ENCODE measurements at regions not wholly inside any gene's neighbourhood (a gene's known extent, or its start where the extent isn't known, plus 50 kb on each side); places are given as distances from the start of the nearest gene placed in this dataset.

- no peak for DNase-seq (ENCODE audit: low read depth)
These were observed 180.4 kb downstream of the SUCNR1 start for GRCh38 chr3:152053866-152054265.

- DNase-seq (ENCODE audit: low read depth), result no peak
These were observed 180.9 kb downstream of the SUCNR1 start for GRCh38 chr3:152054315-152054714.

GRCh38 chr3:152056073-152056472 lies 182.6 kb downstream of the SUCNR1 start:
- no peak for DNase-seq (ENCODE audit: low read depth)

GRCh38 chr3:152056481-152056880 lies 183.0 kb downstream of the SUCNR1 start:
- no peak for DNase-seq (ENCODE audit: low read depth)

- peak; percentile 38 for DNase-seq (ENCODE audit: low read depth)
These were observed 183.5 kb downstream of the SUCNR1 start for GRCh38 chr3:152056987-152057386.

GRCh38 chr3:152058856-152059255 lies 185.4 kb downstream of the SUCNR1 start:
- DNase-seq (ENCODE audit: low read depth), result no peak

- DNase-seq (ENCODE audit: low read depth), result no peak
These were observed 187.3 kb downstream of the SUCNR1 start for GRCh38 chr3:152060701-152061100.

GRCh38 chr3:152061296-152061695 lies 187.9 kb downstream of the SUCNR1 start:
- DNase-seq (ENCODE audit: low read depth), result no peak

- DNase-seq (ENCODE audit: low read depth), result peak; percentile 45
These were observed 196.4 kb downstream of the SUCNR1 start for GRCh38 chr3:152069871-152070270.

GRCh38 chr3:152071315-152071714 lies 197.4 kb upstream of the MBNL1 start:
- no peak for DNase-seq (ENCODE audit: low read depth)

- peak; percentile 51 for DNase-seq (ENCODE audit: low read depth)
These were observed 196.8 kb upstream of the MBNL1 start for GRCh38 chr3:152071924-152072323.

GRCh38 chr3:152073267-152073666 lies 195.5 kb upstream of the MBNL1 start:
- no peak for DNase-seq (ENCODE audit: low read depth)

- no peak for DNase-seq (ENCODE audit: low read depth)
These were observed 192.6 kb upstream of the MBNL1 start for GRCh38 chr3:152076148-152076547.

GRCh38 chr3:152079980-152080379 lies 188.7 kb upstream of the MBNL1 start:
- DNase-seq (ENCODE audit: low read depth), result no peak

- DNase-seq (ENCODE audit: low read depth), result no peak
These were observed 185.6 kb upstream of the MBNL1 start for GRCh38 chr3:152083135-152083534.

GRCh38 chr3:152084441-152085158 lies 184.1 kb upstream of the MBNL1 start:
- no peak for DNase-seq (ENCODE audit: low read depth)

GRCh38 chr3:152087153-152087552 lies 181.6 kb upstream of the MBNL1 start:
- DNase-seq (ENCODE audit: low read depth), result no peak

GRCh38 chr3:152089528-152089927 lies 179.2 kb upstream of the MBNL1 start:
- DNase-seq (ENCODE audit: low read depth), result no peak

GRCh38 chr3:152091725-152092124 lies 177.0 kb upstream of the MBNL1 start:
- no peak for DNase-seq (ENCODE audit: low read depth)

- DNase-seq (ENCODE audit: low read depth), result no peak
These were observed 174.8 kb upstream of the MBNL1 start for GRCh38 chr3:152093901-152094300.

GRCh38 chr3:152094406-152094805 lies 174.3 kb upstream of the MBNL1 start:
- DNase-seq (ENCODE audit: low read depth), result no peak

- no peak for DNase-seq (ENCODE audit: low read depth)
These were observed 173.3 kb upstream of the MBNL1 start for GRCh38 chr3:152095472-152095871.

- DNase-seq (ENCODE audit: low read depth), result no peak
These were observed 172.3 kb upstream of the MBNL1 start for GRCh38 chr3:152096280-152096906.

- DNase-seq (ENCODE audit: low read depth), result no peak
These were observed 171.6 kb upstream of the MBNL1 start for GRCh38 chr3:152097120-152097519.
